Limb (tissue), 2 donors: ENCODE measurements at regions not wholly inside any gene's neighbourhood (a gene's known extent, or its start where the extent isn't known, plus 50 kb on each side); places are given as distances from the start of the nearest gene placed in this dataset.

ENCODE experiments used
- DNase-seq, 2 donors: peaks; one replicate each; pipeline ENCODE4 v3.0.0-alpha.2; 2016; ENCODE audit errors: extremely low spot score in 2 of 2

DNA sequence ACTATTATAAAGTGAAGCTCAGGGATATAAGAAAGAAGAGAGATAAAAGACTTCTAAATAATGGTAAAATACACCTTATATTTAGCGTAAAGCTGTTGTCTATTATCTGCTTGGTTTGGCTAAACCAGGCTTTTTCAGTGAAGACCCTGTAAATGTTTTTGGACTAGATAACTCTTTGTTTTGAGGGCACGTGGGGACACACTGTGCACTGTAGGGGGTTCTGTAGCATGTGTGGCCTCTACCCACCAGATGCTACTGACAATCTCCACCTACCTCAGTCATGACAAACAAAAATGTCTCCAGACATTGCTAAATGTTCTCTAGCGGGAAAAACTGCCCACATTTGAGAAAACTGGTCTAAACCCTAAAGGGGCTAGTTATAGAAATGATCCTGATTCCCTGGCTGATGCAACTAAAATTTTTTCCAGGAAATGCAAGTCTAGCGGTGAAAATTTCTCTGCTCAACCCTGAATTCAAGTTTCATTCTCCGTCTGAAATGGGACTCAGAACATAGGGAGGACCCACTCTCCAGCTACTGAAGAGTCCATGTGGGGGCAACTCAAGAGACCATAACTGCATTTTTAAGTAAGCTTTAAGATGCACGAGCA lies 355.2 kb upstream of the RASGEF1B start:
- DNase-seq: no peak

DNA sequence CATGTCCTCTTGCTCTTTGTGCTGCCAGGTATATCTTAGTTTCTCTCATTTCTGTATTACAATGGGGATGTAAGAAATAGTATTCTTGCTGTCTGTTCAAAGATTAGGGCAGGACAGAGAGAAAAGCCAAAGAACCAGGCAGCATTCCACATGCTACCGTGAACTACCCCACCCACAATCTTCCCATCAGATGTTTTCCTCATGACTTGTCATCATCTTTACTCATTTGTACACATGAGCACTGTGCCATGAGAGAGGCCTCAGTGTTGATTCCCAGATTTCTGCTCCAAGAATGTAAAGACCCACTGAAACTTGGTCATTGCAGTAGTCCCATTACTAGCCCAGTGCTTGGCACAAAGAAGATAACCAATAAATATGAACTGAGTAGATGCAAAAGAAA lies 354.6 kb upstream of the RASGEF1B start:
- no peak for DNase-seq

DNA sequence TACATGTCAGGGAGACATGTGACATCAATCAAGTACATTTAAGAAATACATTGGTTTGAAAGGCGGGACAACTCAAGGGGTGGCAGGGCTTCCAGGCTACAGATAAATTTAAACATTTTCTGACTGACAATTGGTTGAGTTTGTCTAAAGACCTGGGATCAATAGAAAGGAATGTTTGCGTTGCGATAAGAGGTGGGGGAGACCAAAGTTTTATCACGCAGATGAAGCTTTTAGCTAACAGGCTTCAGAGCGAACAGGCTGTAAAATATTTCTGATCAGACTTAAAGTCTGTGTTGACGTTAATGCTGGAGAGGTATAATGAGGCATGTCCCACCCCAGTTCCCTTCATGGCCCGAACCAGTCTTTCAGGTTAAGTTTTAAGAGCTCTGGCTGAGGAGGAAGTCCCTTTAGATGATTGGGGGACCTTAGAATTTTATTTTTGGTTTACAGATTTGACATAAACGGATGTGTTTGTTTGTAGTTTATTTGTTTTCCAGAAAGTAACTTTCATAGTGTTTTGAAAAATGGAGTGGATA lies 346.7 kb upstream of the RASGEF1B start:
- DNase-seq: no peak

- no peak for DNase-seq
Observed at GRCh38 chr4:81816031-81816761, 344.5 kb upstream of the RASGEF1B start.

DNA sequence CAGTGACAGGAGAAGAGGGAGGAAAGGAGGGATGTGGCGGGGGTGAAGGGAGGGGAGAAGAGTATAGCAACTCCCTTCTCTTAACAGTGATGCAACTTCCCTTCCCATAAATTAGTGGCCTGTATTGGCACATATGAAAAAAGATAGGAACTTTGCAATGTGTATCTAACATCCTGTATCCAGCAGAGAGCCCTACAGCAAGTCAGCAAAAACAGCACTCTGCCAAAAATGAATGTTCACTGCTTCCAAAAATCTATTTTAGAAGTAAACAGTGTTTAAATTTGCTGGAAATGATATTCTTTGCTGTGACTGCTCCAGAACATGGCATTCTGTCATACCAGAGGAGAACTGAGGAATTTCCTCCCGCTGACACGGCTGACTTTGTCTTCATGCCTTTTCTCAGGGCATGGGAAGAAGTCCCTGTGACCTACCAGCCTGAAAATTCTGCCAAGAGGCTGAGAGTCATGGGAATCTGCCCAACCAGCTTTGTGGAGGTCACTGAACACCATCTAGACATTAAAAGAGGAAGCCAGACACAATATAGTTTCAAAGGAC lies 343.4 kb upstream of the RASGEF1B start:
- DNase-seq: peak in 1 of 2 donors; percentile 50

- DNase-seq: no peak
Observed at GRCh38 chr4:81811562-81812293, 340.0 kb upstream of the RASGEF1B start.

- DNase-seq: no peak
Observed at GRCh38 chr4:81808011-81808672, 336.4 kb upstream of the RASGEF1B start.

GRCh38 chr4:81807386-81807785 lies 335.7 kb upstream of the RASGEF1B start:
- DNase-seq: no peak

DNA sequence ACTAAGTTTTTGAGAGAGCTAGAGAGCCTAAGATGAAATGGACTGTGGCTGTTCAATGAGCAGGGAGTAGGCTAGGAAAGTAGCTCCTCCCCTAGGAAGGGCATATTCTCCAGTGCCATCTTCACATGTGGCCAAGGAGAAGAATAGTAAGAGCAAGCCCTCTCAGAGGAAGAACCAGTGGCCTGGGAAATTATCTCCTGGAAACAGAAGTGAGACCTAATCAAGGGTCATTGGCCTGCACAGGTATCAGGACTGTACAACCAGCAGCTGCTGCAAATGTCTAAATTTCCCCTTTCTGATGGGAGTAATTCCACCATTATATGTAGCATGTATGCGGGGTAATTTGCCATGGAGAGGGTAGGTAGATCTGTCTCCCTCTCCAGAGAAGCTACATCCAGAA lies 334.8 kb upstream of the RASGEF1B start:
- no peak for DNase-seq

DNA sequence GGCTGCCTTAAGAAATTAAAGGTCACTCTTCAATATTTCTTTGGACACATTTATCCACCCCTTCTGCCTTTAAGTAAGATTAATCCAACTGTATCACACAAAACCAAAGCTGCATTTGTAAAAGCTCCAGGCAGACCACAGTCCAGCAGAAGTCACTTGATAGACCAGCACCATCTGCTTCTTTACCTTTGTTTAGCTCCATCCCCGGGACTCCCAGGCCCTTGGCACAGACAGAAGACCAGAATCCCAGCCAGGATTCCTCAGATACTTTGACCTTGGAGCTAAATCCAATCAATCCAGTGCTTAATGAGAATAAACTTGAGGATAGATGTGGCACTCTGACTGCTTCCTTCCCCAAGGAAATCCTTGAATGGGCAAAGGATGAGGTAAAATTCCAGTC lies 333.1 kb upstream of the RASGEF1B start:
- DNase-seq: no peak

DNA sequence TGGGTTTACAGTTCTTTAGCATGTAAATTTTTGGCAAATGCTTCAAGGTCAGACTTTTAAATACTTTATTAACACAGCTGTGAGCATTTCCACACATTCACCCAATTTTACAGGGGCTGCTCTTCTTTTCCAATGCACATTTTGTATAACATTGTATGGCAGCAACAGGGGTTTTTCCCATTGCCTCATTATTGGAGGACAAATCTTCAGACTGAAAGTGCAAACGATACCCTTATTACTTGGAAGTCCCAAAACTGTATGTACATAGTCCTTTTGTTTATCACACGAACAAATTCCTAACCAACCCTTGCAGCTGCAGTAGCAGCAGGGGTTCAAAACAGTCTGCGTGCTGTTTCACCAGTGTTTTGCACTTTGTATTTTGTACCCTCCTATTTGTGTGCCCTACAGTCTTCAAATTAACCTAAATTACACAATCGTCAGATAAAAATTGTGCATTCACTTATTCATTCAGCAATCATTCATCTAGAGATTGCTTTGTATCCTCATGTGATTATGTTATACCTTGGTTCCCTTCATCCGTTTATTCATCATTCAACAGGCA lies 330.7 kb upstream of the RASGEF1B start:
- DNase-seq: no peak

DNA sequence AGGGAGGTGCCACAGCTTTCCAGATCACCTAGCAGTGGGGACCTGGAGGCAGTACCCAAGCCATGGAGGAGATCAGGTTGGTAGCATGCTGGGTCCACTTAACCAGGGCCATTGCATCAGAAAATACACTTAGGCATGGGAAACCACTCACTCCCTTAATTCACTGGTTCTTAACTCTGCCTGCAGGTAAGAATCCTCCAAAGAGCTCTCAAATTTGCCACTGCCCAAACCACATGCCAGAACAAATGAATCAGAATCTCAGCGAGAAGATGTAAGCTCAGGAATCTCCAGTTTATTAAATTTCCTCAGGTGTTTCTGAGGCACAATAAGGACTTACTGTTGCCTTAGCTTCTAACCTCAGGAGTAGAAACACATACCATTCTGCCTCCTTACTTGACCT lies 327.7 kb upstream of the RASGEF1B start:
- no peak for DNase-seq

DNA sequence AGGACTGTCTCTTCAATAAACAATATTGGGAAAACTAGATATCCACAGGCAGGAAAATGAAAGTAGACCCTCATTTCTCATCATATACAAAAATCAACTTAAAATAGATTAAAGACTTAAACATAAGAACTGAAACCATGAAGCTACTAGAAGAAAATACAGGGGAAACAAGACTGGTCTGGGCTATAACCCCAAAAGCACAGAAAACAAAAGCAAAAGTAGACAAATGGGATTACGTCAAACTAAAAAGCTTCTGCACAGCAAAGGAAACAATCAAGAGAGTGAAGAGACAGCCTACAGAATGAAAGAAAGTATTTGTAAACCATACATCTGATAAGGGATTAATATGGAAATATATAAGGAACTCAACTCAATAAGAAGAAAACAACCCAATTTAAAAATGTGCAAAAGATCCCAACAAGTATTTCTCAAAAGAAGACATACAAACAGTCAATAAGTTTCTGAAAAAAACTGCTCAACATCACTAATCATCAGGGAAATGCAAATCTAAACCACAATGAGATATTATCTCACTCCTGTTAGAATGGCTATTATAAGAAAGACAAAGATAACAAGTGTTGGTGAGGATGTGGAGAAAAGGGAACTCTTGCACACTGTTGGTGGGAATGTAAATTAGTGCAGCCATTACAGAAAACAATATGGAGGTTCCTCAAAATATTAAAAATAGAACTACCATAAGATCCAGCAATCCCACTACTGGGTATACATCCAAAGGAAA lies 325.3 kb upstream of the RASGEF1B start:
- no peak for DNase-seq

DNA sequence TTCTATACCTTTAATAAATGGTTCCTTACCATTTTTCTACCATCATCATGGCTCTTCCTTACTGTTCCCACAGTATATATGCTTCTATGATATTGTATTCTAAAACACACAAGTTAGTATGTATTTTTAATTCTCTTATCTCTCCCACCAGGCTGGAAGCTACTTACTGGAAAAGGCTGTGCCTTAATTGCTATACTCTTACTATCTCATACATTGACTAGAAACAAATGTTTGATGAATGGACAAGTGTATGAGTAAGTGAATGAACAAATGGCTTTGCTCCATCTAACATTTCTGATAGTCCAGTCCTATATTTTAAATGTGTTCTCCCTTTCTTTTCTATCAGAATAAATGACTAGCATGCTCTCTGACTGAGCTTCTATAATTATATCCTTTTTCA lies 320.8 kb upstream of the RASGEF1B start:
- DNase-seq: no peak

DNA sequence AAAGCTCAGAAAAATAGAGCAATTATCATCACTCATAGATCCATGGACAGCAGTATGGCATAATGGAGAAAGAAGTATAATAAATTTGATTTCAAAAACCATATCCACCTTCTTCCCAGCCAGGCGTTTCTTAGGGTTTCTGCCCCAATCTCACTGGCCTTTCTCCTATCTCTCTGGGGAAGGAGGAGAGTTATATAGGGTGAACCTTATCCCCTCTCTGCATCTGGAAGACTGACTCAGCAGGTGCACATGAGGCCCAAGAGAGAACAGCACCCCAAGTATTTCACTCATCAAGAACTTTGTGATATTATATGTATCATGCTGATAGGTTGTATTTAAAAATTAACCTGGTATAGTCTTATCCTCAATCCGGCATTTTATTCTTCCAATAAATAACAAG lies 318.8 kb upstream of the RASGEF1B start:
- DNase-seq: no peak

GRCh38 chr4:81789741-81790399 lies 318.2 kb upstream of the RASGEF1B start:
- DNase-seq: no peak

GRCh38 chr4:81789158-81789557 lies 317.5 kb upstream of the RASGEF1B start:
- DNase-seq: no peak

GRCh38 chr4:81786766-81787165 lies 315.1 kb upstream of the RASGEF1B start:
- DNase-seq: no peak

- DNase-seq: no peak
Observed at GRCh38 chr4:81786063-81786763, 314.5 kb upstream of the RASGEF1B start.
